Ammon's horn (tissue), 1 donor: ENCODE measurements at regions not wholly inside any gene's neighbourhood (a gene's known extent, or its start where the extent isn't known, plus 50 kb on each side); places are given as distances from the start of the nearest gene placed in this dataset.

ENCODE experiments used
- DNase-seq: peaks from one replicate; pipeline ENCODE4 v3.0.0-alpha.2; 2016; ENCODE audit warnings: low spot score

- no peak for DNase-seq
Observed at GRCh38 chr4:180923486-180923885, 1319.7 kb upstream of the TENM3 start.

- no peak for DNase-seq
Observed at GRCh38 chr4:180925805-180926204, 1317.4 kb upstream of the TENM3 start.

- no peak for DNase-seq
Observed at GRCh38 chr4:180926277-180926676, 1316.9 kb upstream of the TENM3 start.

- no peak for DNase-seq
Observed at GRCh38 chr4:180932370-180933001, 1310.7 kb upstream of the TENM3 start.

GRCh38 chr4:180937083-180937482 is 1306.1 kb upstream of the TENM3 start:
- DNase-seq = no peak

GRCh38 chr4:180940680-180941079 is 1302.5 kb upstream of the TENM3 start:
- no peak for DNase-seq

- no peak for DNase-seq
Observed at GRCh38 chr4:180942367-180942916, 1300.8 kb upstream of the TENM3 start.

GRCh38 chr4:180946188-180946587 is 1297.0 kb upstream of the TENM3 start:
- DNase-seq = no peak

GRCh38 chr4:180947425-180947824 is 1295.8 kb upstream of the TENM3 start:
- no peak for DNase-seq

GRCh38 chr4:180949424-180950213 is 1293.6 kb upstream of the TENM3 start:
- no peak for DNase-seq

- no peak for DNase-seq
Observed at GRCh38 chr4:180950377-180950776, 1292.8 kb upstream of the TENM3 start.

GRCh38 chr4:180951312-180951711 is 1291.9 kb upstream of the TENM3 start:
- DNase-seq = no peak

- DNase-seq = no peak
Observed at GRCh38 chr4:180953572-180953971, 1289.6 kb upstream of the TENM3 start.

- peak; percentile 61 for DNase-seq
Observed at GRCh38 chr4:180960743-180961401, 1282.3 kb upstream of the TENM3 start.

GRCh38 chr4:180962268-180962667 is 1280.9 kb upstream of the TENM3 start:
- no peak for DNase-seq

GRCh38 chr4:180966312-180966711 is 1276.9 kb upstream of the TENM3 start:
- DNase-seq = no peak

- no peak for DNase-seq
Observed at GRCh38 chr4:180967936-180968335, 1275.3 kb upstream of the TENM3 start.

- no peak for DNase-seq
Observed at GRCh38 chr4:180973894-180974293, 1269.3 kb upstream of the TENM3 start.

- DNase-seq = no peak
Observed at GRCh38 chr4:180990931-180991330, 1252.3 kb upstream of the TENM3 start.

- DNase-seq = no peak
Observed at GRCh38 chr4:180993244-180993836, 1249.9 kb upstream of the TENM3 start.

- DNase-seq = no peak
Observed at GRCh38 chr4:180994722-180995121, 1248.5 kb upstream of the TENM3 start.

GRCh38 chr4:180999217-180999616 is 1244.0 kb upstream of the TENM3 start:
- DNase-seq = no peak
